SU-DHL-6 (cell line): ENCODE measurements at regions not wholly inside any gene's neighbourhood (a gene's known extent, or its start where the extent isn't known, plus 50 kb on each side); places are given as distances from the start of the nearest gene placed in this dataset.

Source experiments
- CTCF ChIP-seq: fragments of 200-600 bp; sonication (generic); IDR thresholded peaks from one replicate; pipeline ENCODE4 v1.5.1; 2017; ENCODE audit warnings: antibody characterized with exemption, mild to moderate bottlenecking, low read length, moderate library complexity; ENCODE audit not compliant: insufficient read depth, poor library complexity, severe bottlenecking
- EZH2phosphoT487 ChIP-seq: fragments of 200-600 bp; sonication (generic), shearing (Covaris generic); conservative IDR thresholded peaks from 2 replicates; pipeline ENCODE4 v1.6.1; 2018; ENCODE audit warnings: mild to moderate bottlenecking, antibody characterized with exemption, low read length, moderate library complexity, mixed read lengths

GRCh38 chr7:97541188-97541587 is 190.7 kb upstream of the TAC1 start:
- TF ChIP-seq CTCF (no peak), EZH2phosphoT487 (no peak)
